ENCODE measurements at regions not wholly inside any gene's neighbourhood (a gene's known extent, or its start where the extent isn't known, plus 50 kb on each side); places are given as distances from the start of the nearest gene placed in this dataset.

DNA sequence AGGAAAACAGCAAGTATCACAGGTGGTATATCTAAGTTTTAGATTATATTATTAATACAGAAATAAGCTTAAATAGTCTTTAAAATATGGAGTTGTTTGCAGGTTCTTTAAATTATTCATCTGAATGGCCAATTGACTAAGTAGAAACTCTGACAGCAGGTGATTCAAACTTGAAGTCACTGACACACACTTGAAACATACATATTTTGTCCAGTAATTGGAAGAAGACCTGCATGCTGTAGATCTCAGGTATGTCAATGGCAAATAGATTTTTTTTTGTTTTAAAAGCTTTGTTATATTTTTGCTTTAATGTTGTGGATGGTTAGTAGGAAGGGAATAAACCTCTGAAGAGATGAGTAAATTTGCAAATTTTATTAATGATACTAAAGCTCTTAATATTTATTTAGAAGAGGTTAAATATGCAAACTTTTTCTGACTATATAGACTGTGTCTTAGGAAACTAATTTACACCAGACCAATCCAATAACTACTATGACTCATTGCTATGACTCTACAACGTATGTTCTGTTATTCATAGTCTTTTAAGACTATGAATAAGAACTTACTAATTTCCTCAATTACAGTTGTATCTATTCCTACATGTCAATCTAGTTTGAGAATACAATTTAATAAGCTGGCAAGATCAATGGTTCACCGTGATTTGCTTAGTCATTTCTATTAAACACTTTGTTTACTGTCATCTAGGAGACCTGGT, 53.9 kb upstream of the RORB start:
- H3K4me1 Mint-ChIP-seq: no peaks in the 10 kb centered on the region
- no peaks in the 10 kb centered on the region for H3K27me3 Mint-ChIP-seq
- peaks cover 1% of the 10 kb centered on the region for H3K9me3 Mint-ChIP-seq
- H3K36me3 Mint-ChIP-seq: no peaks in the 10 kb centered on the region
- H3K27ac Mint-ChIP-seq: no peak overlapping the region
- DNase-seq: no peak
- no peak overlapping the region for H3K4me3 Mint-ChIP-seq

DNA sequence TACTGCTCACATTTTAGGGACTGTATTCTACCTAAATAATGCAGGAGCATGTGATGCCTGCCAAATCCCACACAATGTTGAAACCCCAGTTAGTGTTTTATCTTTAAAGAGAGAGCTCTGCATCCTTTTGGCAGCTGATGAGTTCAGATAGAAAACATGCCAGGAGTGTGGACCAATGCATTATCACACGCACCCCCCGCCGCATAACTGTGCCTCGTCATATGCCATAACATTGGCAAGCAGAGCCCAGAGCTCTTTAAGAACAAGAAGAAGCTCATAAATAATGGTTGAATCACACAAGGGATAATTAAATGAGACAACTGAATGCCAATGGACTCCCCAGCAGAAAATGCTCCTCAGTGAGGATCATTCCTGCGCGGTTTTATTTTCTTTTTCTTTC, 52.8 kb upstream of the RORB start:
- Mint-ChIP-seq H3K27me3 (no peaks in the 10 kb centered on the region), H3K27ac (no peak overlapping the region), H3K9me3 (peaks cover 1% of the 10 kb centered on the region), H3K4me3 (no peak overlapping the region), H3K4me1 (no peaks in the 10 kb centered on the region), H3K36me3 (no peaks in the 10 kb centered on the region)
- no peak for DNase-seq

All from activated naive CD8-positive, alpha-beta T cell treated with anti-CD3 and anti-CD28 coated beads for 36 hours (primary cell).